GM12865 (cell line): ENCODE measurements at regions not wholly inside any gene's neighbourhood (a gene's known extent, or its start where the extent isn't known, plus 50 kb on each side); places are given as distances from the start of the nearest gene placed in this dataset.

Source experiments
- DNase-seq: peaks from one replicate; pipeline ENCODE4 v3.0.0; 2010; ENCODE audit warnings: low read depth
- H3K4me3 ChIP-seq: 2 replicates; pipeline ENCODE4 v1.5.1; 2011; ENCODE audit warnings: mild to moderate bottlenecking, low read depth, low read length, control low read depth
- TF ChIP-seq, protein P1 (sequence below): IDR thresholded peaks from 2 replicates; pipeline ENCODE4 v1.5.1; 2011; ENCODE audit warnings: low read length, control low read depth, low read depth, inconsistent platforms; ENCODE audit not compliant: insufficient read depth; ENCODE audit errors: missing control alignments

DNA sequence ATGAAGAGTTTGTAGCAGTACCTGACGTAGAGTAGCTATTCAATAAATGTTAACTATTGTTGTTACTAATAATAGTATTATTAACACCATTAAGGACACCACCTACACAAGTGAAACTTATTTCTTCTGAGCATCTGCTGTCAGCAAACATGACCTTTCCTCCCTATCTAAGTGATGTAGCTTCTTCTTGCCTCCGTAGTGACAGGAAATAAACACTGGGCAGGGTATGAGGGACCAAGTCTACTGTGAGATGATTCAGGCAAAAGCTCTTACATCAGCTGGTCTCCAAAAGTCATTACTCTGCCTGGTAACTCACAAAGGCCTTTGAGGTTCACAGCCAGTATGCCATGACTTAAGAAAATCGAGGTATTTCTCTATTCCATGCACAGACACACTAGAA is 750.5 kb downstream of the CPS1 start:
- H3K4me3 ChIP-seq, result no peak overlapping the region
- TF ChIP-seq, protein P1, sequence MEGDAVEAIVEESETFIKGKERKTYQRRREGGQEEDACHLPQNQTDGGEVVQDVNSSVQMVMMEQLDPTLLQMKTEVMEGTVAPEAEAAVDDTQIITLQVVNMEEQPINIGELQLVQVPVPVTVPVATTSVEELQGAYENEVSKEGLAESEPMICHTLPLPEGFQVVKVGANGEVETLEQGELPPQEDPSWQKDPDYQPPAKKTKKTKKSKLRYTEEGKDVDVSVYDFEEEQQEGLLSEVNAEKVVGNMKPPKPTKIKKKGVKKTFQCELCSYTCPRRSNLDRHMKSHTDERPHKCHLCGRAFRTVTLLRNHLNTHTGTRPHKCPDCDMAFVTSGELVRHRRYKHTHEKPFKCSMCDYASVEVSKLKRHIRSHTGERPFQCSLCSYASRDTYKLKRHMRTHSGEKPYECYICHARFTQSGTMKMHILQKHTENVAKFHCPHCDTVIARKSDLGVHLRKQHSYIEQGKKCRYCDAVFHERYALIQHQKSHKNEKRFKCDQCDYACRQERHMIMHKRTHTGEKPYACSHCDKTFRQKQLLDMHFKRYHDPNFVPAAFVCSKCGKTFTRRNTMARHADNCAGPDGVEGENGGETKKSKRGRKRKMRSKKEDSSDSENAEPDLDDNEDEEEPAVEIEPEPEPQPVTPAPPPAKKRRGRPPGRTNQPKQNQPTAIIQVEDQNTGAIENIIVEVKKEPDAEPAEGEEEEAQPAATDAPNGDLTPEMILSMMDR, result no peak
- peak; percentile 3 for DNase-seq
